Gastrocnemius medialis (tissue), 4 donors: ENCODE measurements at regions not wholly inside any gene's neighbourhood (a gene's known extent, or its start where the extent isn't known, plus 50 kb on each side); places are given as distances from the start of the nearest gene placed in this dataset.

Experiments
- ATAC-seq, 2 donors: fragments of 150-250 bp; one replicate each; pipeline ENCODE4 v1.9.1; 2016
- DNase-seq, 2 donors: peaks; one replicate each; pipeline ENCODE4 v3.0.0-alpha.2; 2019
- H3K27ac ChIP-seq, 4 donors: fragments of 200-600 bp; sonication (generic); 1 replicate in 1 of 4; 2 replicates in 3 of 4; pipeline ENCODE4 v1.5.1; 2016 to 2018; ENCODE audit warnings: mild to moderate bottlenecking in 2 of 4, moderate library complexity in 1 of 4
- H3K27me3 ChIP-seq, 3 donors: fragments of 200-600 bp; sonication (generic) in 2 of 3; 1 replicate in 1 of 3; 2 replicates in 2 of 3; pipeline versions ENCODE4 v1.5.1 to v1.6.0; 2016 to 2019; ENCODE audit warnings: mild to moderate bottlenecking in 1 of 3, moderate library complexity in 1 of 3
- H3K36me3 ChIP-seq, 2 donors: fragments of 200-600 bp; sonication (generic) in 1 of 2; one replicate each; pipeline ENCODE4 v1.5.1; 2017 to 2018
- H3K4me1 ChIP-seq, 2 donors: fragments of 200-600 bp; sonication (generic) in 1 of 2; one replicate each; pipeline ENCODE4 v1.5.1; 2016 to 2017; ENCODE audit warnings: mild to moderate bottlenecking in 2 of 2
- H3K4me3 ChIP-seq, 4 donors: fragments of 200-600 bp; sonication (generic) in 3 of 4; 1 replicate in 1 of 4; 2 replicates in 3 of 4; pipeline ENCODE4 v1.5.1; 2016 to 2019; ENCODE audit warnings: mild to moderate bottlenecking in 2 of 4
- H3K9me3 ChIP-seq, 3 donors: fragments of 200-600 bp; sonication (generic) in 2 of 3; 1 replicate in 1 of 3; 2 replicates in 2 of 3; pipeline ENCODE4 v1.5.1; 2016 to 2019
- POLR2A ChIP-seq, 2 donors: fragments of 450-650 bp; IDR thresholded peaks; one replicate each; pipeline ENCODE4 v1.6.1; 2017; ENCODE audit warnings: antibody characterized with exemption in 2 of 2, mild to moderate bottlenecking in 2 of 2, moderate library complexity in 2 of 2
- in situ Hi-C, 4 donors: fragments of 200-750 bp; cut with MboI; loops; one replicate each; pipeline versions ENCODE4 v1.15.0 to v1.8.0; 2017; ENCODE audit warnings: low sequenced_read_pairs in 4 of 4
- intact Hi-C: fragments of 100-400 bp; cut with DNase I; formaldehyde crosslinking; loops from one replicate; pipeline ENCODE4 v1.15.1; 2023; ENCODE audit warnings: low total_unique reads
- TF ChIP-seq, protein P1 (sequence below), 5 experiments: fragments of 450-650 bp in 3 of 5; fragments of 200-600 bp in 2 of 5; sonication (generic) in 2 of 5; IDR thresholded peaks in 4 of 5; conservative IDR thresholded peaks in 1 of 5; 1 replicate in 4 of 5; 2 replicates in 1 of 5; pipeline ENCODE4 v1.5.1; 2016 to 2019; ENCODE audit warnings: antibody characterized with exemption in 5 of 5, mild to moderate bottlenecking in 3 of 5, moderate library complexity in 3 of 5

DNA sequence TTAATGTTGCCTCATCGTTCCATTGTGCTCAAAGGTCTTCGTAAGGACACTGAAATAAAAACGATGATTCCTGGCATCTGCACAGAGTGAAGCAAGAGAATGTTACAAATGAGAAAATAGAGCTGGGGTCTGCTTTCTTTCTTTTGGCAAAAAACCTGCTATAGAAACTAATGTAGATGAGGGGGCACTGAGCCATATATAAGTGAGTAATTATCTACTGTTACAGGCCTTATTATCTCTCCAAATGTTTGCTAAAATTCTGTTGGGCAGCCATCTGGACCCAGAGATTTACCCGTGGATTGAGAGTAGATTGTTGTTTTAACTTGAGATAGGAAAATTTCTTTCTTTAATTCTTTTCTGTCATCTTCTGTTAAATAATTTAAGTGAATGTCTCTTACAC lies 472.5 kb upstream of the PIK3C3 start:
- no peaks in the 10 kb centered on the region for H3K9me3 ChIP-seq
- TF ChIP-seq POLR2A (IDR thresholded peaks at IDR 0.05): no peak
- TF ChIP-seq, protein P1, sequence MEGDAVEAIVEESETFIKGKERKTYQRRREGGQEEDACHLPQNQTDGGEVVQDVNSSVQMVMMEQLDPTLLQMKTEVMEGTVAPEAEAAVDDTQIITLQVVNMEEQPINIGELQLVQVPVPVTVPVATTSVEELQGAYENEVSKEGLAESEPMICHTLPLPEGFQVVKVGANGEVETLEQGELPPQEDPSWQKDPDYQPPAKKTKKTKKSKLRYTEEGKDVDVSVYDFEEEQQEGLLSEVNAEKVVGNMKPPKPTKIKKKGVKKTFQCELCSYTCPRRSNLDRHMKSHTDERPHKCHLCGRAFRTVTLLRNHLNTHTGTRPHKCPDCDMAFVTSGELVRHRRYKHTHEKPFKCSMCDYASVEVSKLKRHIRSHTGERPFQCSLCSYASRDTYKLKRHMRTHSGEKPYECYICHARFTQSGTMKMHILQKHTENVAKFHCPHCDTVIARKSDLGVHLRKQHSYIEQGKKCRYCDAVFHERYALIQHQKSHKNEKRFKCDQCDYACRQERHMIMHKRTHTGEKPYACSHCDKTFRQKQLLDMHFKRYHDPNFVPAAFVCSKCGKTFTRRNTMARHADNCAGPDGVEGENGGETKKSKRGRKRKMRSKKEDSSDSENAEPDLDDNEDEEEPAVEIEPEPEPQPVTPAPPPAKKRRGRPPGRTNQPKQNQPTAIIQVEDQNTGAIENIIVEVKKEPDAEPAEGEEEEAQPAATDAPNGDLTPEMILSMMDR (IDR thresholded peaks at IDR 0.05 in 4 of 5, conservative IDR thresholded peaks at IDR 0.05 in 1 of 5): no peak
- no peak overlapping the region for H3K4me3 ChIP-seq
- H3K36me3 ChIP-seq: no peaks in the 10 kb centered on the region
- intact Hi-C loops (no loop called here), in situ Hi-C loops (no loop called here)
- H3K27me3 ChIP-seq: no peaks in the 10 kb centered on the region
- no peak for DNase-seq
- no peak overlapping the region for H3K27ac ChIP-seq
- no peaks in the 10 kb centered on the region for H3K4me1 ChIP-seq
- no peak for ATAC-seq

GRCh38 chr18:41466436-41467160 lies 488.4 kb upstream of the PIK3C3 start:
- Histone ChIP-seq H3K4me3 (no peak overlapping the region), H3K4me1 (no peaks in the 10 kb centered on the region), H3K27me3 (no peaks in the 10 kb centered on the region), H3K27ac (no peak overlapping the region), H3K36me3 (no peaks in the 10 kb centered on the region), H3K9me3 (no peaks in the 10 kb centered on the region)
- intact Hi-C loops: no loop called here
- DNase-seq (no peak), ATAC-seq (no peak)
- in situ Hi-C loops: no loop called here
- TF ChIP-seq POLR2A (IDR thresholded peaks at IDR 0.05): no peak
- TF ChIP-seq, protein P1 (IDR thresholded peaks at IDR 0.05 in 4 of 5, conservative IDR thresholded peaks at IDR 0.05 in 1 of 5): no peak

- H3K4me3 ChIP-seq: no peak overlapping the region
- no peaks in the 10 kb centered on the region for H3K4me1 ChIP-seq
- intact Hi-C loops: no loop called here
- H3K9me3 ChIP-seq: no peaks in the 10 kb centered on the region
- DNase-seq: no peak
- H3K36me3 ChIP-seq: no peaks in the 10 kb centered on the region
- H3K27ac ChIP-seq: no peak overlapping the region
- in situ Hi-C loops: no loop called here
- TF ChIP-seq, protein P1 (IDR thresholded peaks at IDR 0.05 in 4 of 5, conservative IDR thresholded peaks at IDR 0.05 in 1 of 5): no peak
- TF ChIP-seq POLR2A (IDR thresholded peaks at IDR 0.05): no peak
- ATAC-seq: no peak
- no peaks in the 10 kb centered on the region for H3K27me3 ChIP-seq
Observed at GRCh38 chr18:41465386-41465785, 489.6 kb upstream of the PIK3C3 start.

DNA sequence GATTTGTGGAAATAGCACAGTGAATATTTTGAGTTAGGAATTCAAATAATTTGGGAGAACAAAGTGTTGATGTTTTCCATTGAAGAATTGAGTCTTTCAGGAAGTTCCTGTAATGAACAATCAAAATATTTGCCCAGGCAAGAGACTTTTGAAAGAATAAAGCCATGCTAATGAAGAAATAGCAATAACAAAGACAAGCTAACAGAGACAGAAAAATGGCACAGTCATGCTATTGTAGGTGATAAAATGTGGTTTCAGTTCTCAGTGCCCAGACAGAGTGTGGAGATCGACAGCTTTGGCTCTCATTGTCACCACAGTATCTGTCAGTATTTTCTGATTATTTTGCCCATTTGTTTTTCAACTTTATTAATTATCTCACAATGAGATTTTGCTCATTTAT lies 490.8 kb upstream of the PIK3C3 start:
- H3K27ac ChIP-seq: no peak overlapping the region
- no peak overlapping the region for H3K4me3 ChIP-seq
- no peaks in the 10 kb centered on the region for H3K36me3 ChIP-seq
- ATAC-seq (no peak), DNase-seq (no peak)
- no peaks in the 10 kb centered on the region for H3K4me1 ChIP-seq
- H3K9me3 ChIP-seq: no peaks in the 10 kb centered on the region
- no peak for TF ChIP-seq POLR2A (IDR thresholded peaks at IDR 0.05)
- TF ChIP-seq, protein P1 (IDR thresholded peaks at IDR 0.05 in 4 of 5, conservative IDR thresholded peaks at IDR 0.05 in 1 of 5): no peak
- no peaks in the 10 kb centered on the region for H3K27me3 ChIP-seq
- in situ Hi-C loops: no loop called here
- intact Hi-C loops: no loop called here

GRCh38 chr18:41462946-41463345 lies 492.1 kb upstream of the PIK3C3 start:
- TF ChIP-seq POLR2A (IDR thresholded peaks at IDR 0.05): no peak
- TF ChIP-seq, protein P1 (IDR thresholded peaks at IDR 0.05 in 4 of 5, conservative IDR thresholded peaks at IDR 0.05 in 1 of 5): no peak
- DNase-seq: no peak
- in situ Hi-C loops (no loop called here), intact Hi-C loops (no loop called here)
- no peak overlapping the region for H3K27ac ChIP-seq
- no peak for ATAC-seq
- H3K27me3 ChIP-seq: no peaks in the 10 kb centered on the region
- H3K36me3 ChIP-seq: no peaks in the 10 kb centered on the region
- H3K9me3 ChIP-seq: no peaks in the 10 kb centered on the region
- H3K4me3 ChIP-seq: no peak overlapping the region
- no peaks in the 10 kb centered on the region for H3K4me1 ChIP-seq
